ENCODE measurements at regions not wholly inside any gene's neighbourhood (a gene's known extent, or its start where the extent isn't known, plus 50 kb on each side); places are given as distances from the start of the nearest gene placed in this dataset.

DNA sequence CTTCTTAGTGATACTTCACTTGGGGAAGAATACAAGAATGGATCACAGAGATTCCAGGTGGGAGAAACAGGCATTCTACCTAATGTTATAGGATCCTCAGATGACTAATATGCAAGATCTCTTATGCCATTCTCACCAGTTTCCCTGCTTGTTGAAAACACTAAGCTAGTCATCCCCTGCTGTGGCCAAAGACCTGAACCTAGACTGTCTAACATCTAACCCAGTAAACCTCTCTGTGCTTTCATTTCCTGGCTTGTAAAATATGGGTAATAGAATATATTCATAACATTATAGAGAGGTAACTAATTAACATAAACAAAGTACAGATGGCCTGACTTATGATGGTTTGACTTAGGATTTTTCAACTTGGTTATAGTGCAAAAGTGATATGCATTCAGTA lies 776.3 kb downstream of the TUSC7 start:
- no peak for DNase-seq

DNA sequence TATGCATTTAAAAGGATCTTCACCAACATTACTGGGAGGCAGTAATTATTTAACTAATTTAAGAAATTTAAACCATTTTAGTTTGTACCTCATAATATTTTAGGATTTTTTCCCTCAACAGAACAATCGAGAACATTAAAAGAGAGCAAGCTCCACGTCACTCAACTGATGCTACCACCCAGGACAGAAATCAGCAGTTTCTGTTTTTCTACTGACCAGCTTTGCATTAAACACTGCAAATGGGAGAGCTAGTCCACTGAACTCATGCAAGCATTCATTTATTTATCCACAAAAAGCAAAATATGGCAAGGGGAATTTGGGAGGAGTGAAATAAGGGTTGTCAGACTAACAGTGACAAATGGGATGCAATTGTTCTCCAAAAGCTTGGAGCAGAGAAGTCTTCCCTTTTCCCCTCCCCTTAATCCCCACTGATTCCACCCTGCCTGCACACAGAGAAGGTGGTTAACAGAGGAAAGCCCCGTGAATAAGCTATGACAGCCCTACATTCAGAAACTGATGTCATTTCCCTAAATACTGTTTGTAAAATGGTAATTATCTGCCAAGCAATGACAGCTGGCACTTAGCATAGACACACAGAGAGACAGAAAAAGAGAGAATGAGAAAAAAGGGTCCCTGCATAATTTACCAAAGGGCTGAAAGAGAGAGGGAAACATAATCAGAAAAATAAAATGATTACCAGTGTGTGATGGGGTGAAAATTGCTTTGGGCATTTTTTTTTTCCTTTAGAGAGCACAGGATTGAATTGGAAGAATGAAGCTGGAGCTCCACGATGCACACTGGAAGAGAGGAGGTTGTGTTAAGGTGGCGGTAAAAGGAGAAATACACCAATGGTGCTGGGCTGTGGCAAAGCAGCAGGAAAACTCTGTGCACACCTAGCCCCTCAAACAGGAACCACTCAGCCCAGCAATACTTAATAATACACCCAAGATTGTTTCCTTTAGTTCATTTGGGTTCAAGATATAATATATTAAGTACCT lies 777.4 kb downstream of the TUSC7 start:
- DNase-seq = peak; percentile 53

DNA sequence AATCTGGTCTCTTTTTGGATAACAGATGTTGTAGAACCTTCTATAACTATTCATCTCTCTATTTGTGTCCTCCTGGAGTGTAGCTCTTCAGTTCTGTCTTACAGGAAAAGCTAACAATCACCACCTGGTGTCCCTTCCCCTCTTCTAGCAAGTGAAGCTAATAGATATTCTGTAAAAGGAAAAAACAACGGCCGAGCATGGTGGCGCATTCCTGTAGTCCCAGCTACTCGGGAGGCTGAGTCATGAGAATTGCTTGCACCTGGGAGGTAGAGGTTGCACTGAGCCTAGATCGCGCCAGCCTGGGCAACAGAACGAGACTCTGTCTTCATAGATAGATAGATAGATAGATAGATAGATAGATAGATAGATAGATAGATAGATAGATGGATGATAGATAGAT lies 779.4 kb downstream of the TUSC7 start:
- DNase-seq = no peak

DNA sequence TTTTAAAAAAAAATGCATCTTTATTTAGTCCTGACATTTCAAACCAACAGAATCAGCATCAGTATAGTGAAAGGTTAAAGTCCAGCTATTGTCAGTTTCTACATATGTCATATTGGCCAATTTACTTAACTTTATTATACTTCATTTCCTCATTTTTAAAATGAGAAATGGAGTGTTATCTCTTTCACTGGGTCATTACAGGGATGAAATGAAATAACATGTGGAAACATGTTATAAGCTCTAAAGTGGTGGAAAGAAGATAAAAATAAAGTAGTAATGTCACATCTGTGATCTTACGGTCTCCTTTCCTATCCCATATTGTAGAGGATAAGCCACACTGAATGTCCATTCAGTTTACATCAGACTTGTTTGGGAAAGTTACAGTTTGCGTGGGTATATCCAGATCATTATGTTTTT lies 780.1 kb downstream of the TUSC7 start:
- DNase-seq = no peak

DNA sequence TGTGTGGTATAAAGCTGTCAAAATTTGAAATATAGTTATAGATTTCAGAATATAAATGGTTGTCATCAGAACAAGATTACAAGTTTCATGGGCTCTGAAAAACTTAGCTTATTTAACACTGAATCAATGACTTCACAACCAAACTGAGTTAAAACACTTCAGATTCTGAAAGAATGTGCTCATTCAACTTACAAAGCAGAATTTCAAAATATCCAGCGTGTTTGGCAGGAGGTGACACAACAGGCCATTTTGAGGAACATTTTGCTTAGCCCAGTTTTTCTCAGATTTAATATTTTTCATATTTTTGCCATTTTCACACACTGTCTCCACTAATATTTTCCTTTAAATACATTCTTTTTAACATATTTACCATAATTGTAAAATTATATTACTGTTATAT lies 781.1 kb downstream of the TUSC7 start:
- no peak for DNase-seq

DNA sequence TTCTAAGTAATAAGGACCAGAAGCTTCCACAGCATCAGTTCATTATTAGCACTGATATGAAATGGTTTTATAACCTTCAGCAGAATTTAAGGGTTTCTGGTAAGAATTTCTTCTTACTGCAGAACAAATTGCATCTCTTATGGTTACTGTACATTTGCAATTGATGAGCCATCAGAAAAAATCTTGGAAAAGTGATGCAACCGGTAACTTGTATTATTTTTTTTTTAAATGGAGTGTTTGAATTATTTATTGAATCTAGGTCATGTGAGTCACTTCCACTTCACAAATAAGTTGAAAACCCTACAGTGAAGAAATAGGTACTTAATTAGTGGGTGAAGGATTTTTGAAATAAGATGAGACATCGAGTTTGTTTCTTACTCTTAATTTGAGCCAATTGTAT lies 786.0 kb downstream of the TUSC7 start:
- DNase-seq = no peak

DNA sequence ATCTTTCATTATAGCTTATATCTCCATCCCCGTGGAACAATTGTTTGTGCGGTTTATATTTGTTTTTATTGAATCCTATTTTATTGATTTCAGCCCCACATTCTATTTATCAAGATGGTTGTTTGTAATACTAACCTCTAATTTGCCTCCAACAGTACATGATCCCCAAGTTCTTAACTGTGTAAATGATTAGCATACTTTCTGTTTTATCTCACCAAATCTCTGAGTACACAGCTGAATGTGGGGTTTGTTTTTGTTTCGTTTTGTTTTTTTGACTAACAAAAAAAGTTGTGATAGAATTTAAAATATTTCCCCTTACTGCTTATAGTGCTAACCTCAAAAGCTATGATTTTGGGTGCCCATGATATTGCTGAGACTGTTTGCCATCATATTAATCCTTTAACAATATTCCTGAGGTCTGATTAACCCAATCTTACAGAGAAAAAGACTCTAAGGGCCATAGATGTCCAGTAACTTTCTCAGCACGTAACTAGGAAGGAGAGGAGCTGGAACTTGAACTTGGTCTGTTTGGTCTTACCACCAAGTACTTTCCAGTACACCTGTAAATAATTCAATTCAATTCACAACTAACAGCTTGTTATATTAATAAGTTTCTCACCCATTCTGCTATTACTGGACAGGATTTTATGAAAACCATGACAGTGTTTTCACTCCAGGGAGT lies 789.8 kb downstream of the TUSC7 start:
- DNase-seq = no peak

DNA sequence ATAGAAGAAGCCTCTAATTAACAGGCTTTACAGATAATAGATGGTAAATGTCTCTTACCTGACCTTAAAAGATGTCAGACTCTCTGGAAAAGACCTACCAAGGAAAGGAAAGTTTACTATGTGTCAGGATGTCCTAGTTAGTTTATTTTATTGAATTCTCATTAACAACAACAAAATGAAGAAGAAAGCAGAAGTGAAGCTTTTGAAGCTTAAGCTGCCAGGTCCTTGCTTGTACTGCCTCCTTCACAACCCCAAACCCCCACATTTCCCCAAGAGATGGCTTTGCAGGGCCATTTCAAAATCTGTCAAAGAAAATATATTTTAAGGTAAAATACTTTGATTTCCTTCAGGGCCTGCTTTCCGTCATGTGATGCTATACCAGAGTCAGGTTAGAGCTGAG lies 798.4 kb downstream of the TUSC7 start:
- no peak for DNase-seq

DNA sequence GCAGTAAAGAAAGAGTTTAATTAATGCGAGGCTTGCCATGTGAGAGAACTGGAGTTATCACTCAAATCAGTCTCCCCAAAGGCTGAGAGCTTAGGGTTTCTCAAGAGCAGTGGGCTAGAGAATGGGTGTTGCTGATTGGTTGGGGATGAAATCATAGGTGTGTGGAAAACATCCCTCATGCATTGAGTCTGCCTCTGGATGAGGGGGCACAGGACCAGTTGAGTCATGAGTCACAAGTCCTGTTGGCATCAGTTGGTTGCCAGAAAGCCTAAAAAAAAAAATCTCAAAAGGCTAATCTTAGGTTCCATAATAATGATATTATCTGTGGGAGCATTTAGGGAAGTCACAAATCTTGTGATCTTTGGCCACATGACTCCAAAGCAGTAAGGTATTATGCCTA lies 800.3 kb downstream of the TUSC7 start:
- DNase-seq = no peak

DNA sequence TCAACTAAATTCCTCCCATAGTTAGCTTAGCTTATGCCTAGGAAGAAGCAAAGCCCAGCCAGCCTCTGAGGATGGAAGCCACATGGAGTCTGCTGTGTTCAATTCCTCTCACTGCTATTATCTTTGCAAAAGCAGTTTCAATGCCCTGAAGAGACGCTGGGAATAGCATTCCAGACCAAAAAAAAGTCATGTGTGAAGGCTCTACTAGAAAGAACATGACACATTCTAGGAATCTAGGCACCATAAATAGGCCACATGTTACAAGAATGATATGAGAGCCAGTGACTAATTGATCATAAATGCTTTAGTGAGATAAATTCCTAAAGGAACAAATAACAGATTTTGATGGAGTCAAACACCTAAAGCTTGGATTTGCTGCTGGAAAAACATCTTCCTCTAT lies 800.8 kb downstream of the TUSC7 start:
- no peak for DNase-seq

DNA sequence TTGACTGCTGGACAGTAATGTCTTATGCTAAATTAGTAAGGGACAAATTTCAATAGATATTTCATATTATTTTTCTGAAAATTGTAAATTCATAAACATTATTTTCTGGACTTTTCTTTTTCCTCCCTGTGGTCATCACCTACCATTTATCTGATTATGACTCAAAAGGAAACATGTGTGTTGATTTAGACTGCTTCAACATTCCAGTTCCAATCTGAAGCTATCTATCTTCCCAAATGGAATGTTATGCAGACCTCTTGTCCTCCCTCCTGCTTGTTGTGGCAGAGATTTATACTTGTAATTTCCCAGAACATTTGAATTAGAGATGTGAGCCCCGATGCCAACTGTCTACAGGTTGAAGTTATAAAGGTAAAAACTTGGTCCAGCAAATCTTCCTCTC lies 803.4 kb downstream of the TUSC7 start:
- no peak for DNase-seq

DNA sequence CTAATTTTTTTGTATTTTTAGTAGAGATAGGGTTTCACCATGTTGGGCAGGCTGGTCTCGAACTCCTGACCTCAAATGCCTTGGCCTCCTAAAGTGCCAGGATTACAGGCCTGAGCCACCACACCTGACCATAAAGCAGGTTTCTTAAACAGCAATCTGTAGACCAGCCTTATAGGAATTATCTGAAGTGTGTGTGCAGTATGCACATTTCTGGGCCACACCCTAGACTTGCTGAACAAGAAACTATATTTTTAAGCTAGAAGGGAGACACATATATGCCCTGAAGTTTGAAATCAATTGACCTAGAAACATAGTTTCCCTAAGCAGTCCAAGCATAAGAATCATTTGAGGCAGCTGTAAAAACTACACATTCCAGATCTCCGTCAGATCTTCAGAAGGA lies 805.7 kb downstream of the TUSC7 start:
- DNase-seq = no peak

DNA sequence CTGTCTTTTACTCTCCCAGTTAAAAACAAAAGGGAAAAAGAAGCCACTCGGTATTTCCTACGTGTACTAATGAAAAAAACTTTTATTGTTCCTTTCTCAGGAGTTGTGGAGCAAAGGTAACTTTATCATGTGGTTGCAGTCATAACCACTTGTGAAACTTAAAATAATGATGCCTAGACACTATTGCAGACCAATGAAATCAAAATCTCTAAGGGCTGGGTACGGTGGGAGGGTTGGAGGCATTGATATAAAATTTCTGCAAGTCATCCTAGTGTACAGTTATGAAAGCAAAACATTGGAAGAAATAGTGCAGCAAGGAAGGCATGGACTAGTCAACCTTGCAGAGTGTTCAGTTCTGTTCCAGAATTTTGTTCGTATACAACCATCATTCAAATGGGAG lies 808.8 kb downstream of the TUSC7 start:
- DNase-seq = no peak

DNA sequence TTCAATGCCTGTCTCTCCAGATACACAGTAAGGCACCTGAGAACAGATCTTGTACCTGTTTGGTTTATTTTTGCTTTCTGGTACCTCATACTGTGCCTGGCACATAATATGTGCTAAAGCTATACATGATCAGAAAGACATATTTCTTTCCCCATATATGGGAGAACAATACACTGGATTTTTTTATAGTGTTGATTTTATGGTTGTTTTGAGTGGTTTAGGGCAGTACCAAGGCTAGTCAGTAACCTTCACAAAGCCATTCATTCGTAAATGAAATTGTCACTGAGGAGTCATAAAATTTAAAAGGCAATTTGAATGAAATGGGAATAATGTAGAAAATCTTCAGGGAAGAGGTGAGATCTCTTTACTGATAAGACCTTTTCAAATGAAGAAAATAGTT lies 810.2 kb downstream of the TUSC7 start:
- DNase-seq = no peak

DNA sequence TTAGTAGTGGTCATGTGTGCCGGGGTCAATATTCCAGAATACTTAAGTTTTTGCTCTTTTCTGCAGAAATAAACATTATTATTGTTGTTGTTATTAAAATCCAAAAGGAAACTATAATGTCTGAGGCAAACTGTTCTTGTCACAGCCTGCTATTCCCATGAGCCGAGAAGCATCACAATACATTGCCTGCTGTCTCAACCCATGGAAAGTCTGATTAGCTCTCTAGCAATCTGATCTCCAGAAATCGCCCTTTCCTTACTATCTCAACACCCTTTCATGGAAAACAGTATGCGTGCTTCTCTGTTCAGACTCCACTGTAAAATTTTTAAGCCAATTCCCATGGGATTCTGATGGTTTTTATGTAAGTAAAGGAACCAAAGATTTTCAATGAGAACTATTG lies 811.0 kb downstream of the TUSC7 start:
- DNase-seq = no peak

DNA sequence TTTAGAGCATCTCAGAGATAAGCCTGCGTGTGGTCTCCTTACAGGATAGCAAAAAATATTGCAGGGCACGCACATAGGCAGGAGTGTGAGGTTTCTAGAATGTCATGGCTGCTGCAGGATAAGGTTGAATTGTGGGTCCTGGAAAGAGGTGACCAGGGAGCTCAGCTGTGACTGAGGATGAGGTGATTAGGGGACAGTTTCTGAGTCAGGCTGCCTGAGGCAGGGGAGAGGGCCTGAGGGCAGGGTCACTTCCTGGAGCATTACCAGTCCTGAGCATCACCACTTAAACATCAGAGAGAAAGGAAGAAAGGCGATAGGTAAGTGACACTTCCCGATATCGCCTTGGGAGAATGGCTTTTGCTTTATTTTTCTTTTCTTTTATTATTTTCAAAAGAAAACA lies 813.8 kb downstream of the TUSC7 start:
- no peak for DNase-seq

DNA sequence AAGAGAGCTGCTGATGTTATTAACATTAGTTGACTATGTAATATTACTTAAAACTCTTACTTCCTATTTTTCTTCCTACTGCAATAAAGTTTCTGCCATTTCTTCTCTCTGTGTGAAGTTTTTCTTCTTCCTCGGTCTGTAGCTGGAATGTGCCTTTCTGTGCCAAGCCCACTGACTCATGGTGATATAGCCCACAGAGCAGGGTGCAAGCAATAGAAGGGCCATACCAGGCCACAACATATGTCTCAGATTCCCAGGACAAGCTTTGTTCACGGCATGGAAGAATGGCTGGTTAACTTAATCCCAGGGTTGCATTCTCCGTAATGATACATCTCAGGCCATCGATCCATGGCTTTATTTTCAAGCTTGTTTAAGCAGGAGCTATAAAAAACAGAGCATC lies 815.3 kb downstream of the TUSC7 start:
- no peak for DNase-seq

DNA sequence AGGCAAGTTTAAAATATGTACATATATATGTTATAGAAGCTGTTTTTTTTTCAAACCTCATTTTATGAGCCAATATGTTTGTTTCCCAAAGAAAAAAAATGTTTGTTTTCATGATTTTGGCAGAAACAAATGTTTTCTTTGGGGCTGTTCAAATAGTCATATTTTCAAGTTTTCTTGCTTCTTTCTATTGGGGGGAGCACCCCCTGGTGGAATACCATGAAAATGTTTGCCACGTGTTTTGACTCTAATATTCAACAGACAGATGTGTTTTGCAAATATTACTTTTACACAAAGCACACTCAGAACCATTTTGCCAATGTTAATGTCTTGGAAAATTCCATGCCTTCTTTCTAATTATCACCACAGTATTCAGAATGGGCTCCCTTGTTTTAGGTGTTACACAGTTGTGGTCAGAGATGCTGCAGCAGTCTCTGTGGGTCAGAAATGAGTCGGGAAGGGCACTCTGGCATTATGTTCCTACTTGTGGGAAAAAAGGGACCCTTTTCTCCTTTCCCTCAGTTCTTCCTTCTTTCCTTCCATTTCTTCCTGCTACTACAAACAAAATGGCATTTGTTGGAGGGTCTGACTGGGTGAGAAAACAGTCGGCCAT lies 817.0 kb downstream of the TUSC7 start:
- peak; percentile 49 for DNase-seq

DNA sequence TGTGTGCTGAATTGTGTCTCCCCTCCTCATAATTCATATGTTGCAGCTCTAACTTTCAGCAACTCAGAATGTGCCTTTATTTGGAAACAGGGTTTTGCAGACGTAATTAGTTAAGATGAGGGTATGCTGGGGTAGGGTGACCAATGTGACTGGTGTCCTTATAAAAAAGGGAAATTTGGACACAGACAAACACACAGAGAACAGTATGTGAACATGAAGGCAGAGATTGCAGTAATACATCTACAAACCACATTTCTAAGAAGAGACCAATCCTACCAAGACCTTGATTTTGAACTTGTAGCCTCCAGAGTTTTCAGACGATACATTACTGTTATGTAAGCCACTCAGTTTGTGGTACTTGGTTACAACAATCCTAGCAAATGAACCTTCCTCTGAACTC lies 817.8 kb downstream of the TUSC7 start:
- DNase-seq = no peak

DNA sequence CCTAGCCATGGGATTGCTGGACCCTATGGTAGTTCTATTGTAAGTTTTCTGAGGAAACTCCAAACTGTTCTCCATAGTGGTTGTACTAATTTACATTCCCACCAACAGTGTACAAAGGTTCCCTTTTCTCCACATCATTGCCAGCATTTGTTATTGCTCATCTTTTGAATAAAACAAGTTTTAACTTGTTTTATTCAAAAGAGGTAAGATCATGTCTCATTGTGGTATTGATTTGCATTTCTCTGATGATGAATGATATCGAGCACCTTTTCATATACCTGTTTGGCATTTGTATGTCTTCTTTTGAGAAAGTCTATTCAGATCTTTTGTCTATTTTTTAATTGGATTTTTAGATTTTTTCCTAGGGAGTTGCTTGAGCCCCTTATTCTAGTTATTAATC lies 819.1 kb downstream of the TUSC7 start:
- no peak for DNase-seq

DNA sequence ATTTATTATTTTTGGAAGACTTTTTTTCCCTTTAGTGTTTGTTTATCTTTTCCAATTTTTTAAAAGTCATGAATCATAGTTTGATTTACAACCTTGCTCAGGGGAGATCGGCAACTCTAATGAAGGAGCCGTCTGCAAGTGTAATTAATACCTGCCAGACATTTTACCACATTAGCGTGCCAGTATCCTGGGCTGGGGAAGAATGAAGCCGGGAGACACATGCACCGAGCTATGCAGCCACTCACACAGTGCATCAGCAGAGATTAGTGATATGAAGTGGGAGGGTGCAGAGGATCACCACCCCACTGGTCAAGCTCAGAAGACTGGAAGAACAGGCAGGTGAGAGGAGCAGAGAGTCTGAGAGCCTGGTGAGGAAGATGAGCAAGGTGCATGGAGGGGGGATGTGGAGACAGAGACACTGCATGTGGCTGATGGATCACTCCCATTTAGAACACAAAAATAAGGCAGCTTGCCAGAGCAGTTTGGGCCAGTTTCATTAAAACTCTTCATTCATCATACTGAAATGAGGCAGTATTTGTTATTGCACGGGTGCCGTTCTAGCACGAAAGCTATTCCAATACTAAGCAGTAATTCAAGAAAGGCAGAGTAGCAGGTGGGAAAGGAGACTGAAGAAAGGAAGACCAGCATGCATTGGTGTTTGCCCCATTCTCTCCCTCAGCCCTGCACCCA lies 821.6 kb downstream of the TUSC7 start:
- peak; percentile 14 for DNase-seq

DNA sequence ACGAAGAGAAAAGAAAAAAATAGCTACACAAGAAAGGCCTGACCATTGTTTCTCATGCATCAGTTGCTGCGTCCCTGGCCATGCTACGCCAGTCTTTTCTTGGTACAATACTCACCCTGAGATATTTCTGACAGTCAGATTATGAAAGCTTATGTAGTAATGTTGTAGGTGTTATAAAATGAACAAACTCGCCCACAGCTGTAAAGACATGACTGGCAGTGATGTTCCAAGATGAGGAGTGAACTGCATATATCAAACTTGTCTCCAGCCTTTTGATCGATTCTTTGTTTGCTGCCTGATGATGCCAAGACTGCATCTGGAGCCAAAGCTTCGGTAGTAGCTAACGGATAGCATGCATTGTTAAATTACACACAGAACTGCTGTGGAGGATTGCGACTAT lies 822.7 kb downstream of the TUSC7 start:
- DNase-seq = no peak

DNA sequence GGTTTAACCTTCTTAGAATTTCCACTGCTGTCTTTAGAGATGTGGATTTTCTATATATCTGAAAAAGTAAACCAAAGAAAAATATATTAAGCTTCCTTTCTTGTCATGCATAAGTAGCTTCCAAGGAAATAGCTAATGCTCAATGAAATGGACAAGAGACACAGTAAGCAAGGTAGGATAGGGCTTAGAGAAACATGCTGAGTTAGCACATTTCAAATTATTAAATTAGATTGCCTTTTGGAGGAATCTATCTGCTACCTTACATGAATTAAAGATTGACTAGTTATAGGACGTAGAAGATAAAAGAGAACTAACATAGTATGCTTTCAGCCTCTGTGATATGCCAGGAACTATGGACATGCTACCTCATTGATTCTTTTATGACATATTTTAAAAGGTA lies 824.6 kb downstream of the TUSC7 start:
- DNase-seq = no peak
